Occipital lobe (tissue), 2 donors: ENCODE measurements at regions not wholly inside any gene's neighbourhood (a gene's known extent, or its start where the extent isn't known, plus 50 kb on each side); places are given as distances from the start of the nearest gene placed in this dataset. TPM values are rescaled to one million over a fixed set of nuclear protein-coding genes. Genes with fewer than 3 reads are reported as not detected.
A peak's percentile ranks its signal among the peaks of the same experiment; 100 is the strongest.

Source experiments
- DNase-seq: peaks from one replicate; lab custom pipeline; 2025; lab: John Stamatoyannopoulos, UW
- small RNA-seq: library from RNA; depleted of rRNA; stranded (forward); fragments of <200 nt; gene quantifications from one replicate; pipeline ENCODE3, GENCODE V24; 2014

DNA sequence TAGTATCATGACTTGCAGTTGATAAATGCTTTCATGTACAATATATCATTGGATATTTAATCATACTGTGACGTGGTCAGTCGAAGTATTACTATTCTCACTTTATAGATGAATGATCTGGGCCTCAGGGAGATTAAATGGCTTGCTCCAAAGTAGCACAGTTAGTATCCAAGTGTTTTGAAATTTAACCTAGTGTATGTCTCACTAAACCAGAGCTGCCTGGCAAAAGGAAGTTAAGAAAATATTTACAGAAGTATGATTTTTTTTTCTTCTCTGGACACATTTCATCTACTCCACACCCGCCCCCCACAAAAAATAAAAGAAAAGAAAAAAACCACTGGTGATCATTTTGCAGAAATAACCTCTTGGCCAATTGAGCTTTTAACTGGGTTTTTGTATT is 71.9 kb upstream of the CXADR start:
- DNase-seq, result no peak

DNA sequence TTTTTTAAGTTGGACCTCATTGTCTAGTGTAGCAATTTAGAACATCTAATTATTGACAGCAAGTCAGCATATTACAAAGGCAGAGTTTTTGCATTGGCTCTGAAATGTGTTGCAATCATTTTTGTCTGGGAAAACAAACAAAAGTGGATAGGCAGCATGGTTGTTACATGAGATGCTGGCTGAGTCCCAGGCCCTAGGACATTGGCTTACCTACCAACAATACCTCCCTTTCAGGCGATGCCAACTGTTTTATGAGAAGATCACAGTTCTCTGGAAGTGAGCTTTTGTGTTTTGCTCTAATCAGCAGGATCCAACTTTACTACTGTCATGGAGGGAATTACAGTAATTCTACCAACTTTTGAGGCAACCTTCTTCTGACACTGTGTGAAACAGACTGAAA is 71.5 kb upstream of the CXADR start:
- DNase-seq, result no peak

DNA sequence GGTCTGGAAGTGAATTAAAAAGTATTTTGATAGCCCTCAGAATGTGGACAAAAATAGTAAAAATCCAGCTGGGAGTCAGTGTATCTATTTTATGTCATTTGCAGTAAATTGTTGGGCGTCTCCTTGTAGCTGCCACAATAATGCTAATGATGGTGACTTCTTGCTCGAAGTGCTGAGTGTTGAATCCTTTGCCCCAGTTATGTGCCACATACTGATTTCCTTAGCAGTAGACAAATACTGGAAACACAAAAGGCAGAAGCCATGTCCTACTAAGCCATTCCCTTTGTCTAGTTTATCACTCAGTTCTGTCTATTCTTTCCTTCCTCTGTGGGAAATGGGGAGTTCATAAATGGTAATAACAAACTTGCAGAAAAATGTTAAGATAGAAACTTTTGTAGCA is 70.7 kb upstream of the CXADR start:
- DNase-seq, result no peak

DNA sequence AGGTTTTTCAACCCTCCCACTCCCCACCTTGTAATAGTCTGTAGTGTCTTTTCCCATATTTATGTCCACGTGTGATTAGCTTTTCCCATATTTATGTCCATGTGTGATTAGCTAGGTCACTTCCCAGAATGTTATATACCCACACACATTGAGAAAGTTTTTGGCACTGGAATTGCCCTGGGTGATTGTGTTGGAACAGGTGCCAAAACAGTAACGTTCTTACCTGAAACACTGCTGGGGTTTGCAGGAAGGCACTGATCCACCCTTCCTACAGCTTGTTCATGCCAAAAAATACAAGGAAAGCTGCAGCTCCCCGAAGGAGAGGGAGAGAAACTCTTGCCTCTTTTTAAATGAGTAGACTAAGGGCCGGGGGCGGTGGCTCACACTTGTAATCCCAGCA is 68.0 kb upstream of the CXADR start:
- no peak for DNase-seq

DNA sequence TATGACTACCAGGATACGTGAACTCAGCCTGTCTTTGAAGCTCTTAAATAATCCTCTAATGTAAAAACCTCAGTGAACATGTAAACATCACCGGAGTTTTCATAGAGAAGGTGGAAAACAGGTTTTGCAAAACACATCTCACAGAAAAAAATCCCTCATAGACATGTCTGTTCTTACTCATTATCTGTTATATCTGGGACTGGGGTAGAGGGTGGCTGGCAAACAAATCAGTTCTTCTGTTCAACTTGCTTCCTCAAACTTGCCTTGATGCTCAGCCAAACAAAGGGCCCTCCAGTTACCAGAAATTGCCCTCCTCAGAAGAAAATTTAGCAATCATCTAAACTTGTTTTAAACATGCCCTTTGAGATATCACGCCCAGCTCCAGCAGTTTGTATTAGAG is 66.1 kb upstream of the CXADR start:
- no peak for DNase-seq

DNA sequence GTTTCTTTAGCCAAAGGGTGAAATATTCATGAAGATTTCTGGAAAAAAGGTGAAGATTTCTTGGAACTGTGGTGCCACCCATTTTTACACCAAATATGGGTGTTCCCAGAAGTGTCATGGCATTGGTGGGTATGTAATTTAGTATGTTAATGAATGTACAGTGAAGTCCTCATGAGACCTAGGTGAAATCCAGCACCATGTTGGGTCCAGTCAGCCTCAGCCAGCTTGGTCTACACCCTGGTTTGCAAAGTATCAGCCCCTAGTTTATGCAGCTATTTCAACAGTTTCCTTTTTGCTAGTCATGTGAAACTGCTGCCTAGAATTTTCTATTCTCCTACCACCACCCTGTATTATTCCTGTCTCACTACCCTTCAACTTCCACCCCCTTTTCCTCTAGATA is 63.1 kb upstream of the CXADR start:
- no peak for DNase-seq

DNA sequence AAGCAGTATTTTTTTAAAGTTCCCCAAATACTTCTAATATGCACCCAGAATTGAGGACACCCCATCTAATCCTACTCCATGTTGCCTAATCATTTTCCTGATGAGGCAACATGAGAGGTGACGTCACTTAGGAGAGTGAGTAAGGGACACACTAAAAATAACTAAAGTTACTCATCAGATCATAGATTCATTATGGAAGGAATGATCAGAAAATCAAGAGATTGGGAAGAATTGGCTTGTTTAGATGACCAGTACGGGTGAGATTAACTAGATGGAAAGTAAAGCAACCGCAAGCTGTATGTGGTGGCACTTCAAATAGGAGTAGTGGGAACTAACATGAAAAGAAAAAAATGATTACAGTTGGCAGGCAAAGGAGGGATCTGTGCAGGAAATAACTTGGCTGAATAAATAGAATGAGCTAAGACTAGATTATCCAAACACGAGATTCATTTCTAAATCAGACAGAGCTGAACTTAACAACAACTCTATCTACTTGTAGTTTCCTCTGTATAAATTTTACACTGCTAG is 61.4 kb upstream of the CXADR start:
- no peak for DNase-seq

DNA sequence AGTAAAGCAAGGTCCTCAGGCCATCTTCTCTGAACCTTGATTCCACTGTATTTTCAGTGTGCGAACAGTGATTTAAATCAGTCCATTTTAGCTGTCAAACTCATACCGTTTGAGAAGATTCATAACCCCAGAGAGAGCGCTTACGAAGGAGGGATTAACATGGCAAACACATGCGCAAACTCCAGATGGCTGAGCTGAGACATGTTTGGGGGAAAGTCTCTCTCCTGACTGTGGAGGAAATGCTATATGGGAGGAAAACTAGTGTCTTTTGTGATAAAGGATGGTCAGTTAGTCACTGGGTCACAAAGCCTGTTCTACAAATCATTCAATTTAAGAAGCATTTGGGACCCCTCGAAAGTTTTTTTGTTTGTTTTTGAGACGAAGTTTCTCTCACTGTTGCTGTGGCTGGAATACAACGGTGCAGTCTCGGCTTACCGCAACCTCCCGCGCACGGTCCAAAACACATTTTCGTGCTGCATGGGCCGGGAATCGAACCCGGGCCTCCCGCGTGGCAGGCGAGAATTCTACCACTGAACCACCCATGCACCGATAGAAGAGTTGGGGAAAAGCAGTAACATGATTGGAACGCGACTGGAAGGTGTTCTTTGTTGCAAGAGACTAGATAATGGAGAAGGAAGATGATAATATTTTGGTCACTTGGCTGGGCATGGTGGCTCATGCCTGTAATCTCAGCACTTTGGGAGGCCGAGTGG is 58.4 kb upstream of the CXADR start:
- DNase-seq, result peak; percentile 57

DNA sequence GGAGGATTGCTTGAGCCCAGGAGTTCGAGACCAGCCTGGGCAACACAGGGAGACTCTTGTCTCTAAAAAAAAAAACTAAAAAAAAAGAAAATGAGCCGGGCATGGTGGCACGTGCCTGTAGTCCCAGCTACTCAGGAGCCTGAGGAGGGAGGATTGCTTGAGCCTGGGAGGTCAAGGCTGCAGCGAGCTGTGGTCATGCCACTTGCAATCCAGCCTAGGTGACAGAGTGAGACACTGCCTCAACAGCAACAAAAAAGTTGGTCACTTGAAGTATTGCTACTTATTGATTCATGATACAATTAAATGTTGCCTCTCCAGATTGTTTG is 57.9 kb upstream of the CXADR start:
- no peak for DNase-seq

DNA sequence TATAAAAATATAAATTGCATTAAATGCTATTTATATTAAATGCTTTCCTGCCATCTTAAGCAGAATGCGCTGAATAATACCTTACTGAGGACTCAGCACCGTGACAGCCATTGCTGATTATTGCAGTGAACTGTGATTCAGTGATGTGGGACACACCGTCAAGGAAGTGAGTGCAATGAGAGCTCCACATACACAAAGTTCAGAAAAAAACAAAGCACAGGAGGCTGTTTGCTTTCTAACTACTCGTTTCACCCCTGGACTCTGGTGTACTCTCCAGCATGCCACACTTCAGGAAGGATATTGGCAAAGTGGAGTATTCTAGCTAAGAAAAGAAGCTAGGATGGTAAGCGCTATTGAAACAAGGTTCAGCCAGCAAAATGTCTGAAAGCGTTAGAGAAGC is 57.4 kb upstream of the CXADR start:
- DNase-seq, result no peak

DNA sequence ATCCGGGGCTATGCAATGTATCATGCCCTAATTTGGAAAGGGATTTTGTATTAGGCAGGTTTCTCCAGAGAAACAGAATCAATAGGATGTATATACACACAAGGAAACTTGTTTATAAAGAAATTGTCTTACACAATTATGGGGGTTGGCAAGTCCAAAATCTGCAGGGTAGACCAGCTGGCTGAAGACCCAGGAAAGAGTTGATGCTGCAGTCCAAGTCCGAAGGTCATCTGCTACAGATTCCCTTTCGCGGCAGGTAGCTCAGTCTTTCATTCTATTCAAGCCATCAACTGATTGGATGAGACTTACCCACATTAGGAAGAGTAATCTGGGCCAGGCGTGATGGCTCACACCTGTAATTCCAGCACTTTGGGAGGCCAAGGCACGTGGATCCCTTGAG is 54.6 kb upstream of the CXADR start:
- no peak for DNase-seq

DNA sequence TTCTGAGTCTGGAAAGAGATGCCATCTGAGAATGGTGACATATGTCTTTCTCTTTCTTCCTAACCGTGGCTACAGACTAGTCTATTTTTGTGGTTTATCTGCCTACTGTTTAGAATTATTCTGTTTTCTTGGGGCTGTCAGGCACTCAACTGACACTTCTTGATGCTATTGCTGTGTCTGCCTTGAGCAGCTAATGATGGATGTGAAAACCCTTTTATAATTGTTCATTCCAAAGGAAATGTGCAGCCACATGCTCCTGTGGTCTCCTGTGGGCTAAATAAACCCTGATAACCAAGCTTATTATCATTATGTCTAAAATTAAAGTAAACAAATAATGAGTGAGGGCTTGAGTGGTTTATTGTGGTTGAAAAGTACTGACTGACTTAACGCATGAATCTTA is 52.7 kb upstream of the CXADR start:
- no peak for DNase-seq

DNA sequence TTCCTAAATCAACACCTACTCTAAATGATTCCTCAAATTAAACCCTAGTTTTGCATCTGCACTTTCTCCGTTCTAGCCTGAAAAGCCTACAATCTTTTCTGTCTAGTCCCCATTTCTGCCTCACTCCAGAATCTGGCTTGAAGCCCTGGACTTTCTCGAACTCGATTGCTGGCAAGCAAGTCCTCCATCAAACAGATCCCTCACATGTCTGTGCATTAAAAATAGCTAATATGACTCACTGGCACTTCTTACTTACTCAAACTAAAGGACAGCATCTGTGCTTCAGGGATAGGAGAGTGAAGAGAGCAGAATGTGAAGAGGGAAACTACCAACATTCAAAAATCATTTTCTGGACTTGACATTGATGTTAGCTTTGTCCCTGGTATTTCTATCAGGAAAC is 51.8 kb upstream of the CXADR start:
- DNase-seq, result peak; percentile 67

DNA sequence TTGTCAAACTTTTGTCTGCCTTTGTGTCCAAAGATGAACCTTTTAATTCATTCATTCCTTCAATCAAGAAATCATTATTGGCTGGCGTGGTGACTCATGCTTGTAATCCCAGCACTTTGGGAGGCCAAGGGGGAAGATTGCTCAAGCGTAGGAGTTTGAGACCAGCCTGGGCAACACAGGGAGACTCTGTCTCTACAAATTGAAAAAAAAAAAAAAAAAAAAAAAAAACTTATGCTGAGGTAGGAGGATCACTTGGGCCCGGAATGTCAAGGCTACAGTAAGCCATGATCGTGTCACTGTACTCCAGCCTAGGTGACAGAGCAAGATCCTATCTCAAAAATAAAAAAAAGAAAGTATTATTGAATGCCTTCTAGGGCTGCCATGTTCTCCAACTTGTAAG is 51.3 kb upstream of the CXADR start:
- DNase-seq, result no peak

DNA sequence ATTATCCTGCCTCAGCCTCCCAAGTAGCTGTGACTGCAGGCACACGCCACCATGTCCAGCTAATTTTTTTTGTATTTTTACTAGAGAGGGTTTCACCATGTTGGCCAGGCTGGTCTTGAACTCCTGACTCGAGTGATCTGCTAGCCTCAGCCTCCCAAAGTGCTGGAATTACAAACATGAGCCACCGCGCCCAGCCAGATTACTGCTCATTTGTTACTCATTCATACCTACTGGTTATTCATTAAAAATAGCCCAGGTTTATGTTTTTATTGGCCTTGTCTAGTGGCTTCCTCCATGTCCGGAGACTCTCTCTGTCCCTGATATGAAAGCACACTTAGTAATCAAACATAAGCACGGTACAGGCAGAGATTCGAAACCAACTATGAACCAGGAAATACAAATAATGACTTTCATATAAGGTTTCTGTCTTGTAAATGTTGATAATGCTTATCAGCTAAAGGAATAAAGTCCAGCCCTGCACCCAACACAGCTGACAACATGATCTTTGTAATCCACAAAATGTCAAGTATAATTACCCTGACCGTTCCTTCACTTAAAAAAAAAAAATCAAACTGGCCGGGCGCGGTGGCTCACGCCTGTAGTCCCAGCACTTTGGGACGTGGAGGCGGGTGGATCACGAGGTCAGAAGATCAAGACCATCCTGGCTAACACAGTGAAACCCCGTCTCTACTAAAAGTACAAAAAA is 50.4 kb upstream of the CXADR start:
- no peak for DNase-seq

Small RNA genes lying in the stretch of these regions (small RNA-seq; reads per million reads assigned to genes)
- 691 reads per million, percentile 98 among the genes with 10 or more reads in this experiment for gene MIR125B2
- 3,775 reads per million, percentile 99 among the genes with 10 or more reads in this experiment for gene MIR99A
- 6,367 reads per million, percentile 100 among the genes with 10 or more reads in this experiment for gene MIRLET7C
- not detected for gene RNU1-98P
- not detected for gene RNU6-113P
- gene RNU6-426P, result not detected
- 0.26 reads per million for gene SNORD74B
